Thoracic aorta (tissue), 2 donors: ENCODE measurements at regions not wholly inside any gene's neighbourhood (a gene's known extent, or its start where the extent isn't known, plus 50 kb on each side); places are given as distances from the start of the nearest gene placed in this dataset.

Source experiments
- ATAC-seq: fragments of 150-250 bp; one replicate; pipeline ENCODE4 v1.8.0; 2017; ENCODE audit warnings: low read depth; ENCODE audit not compliant: insufficient number of reproducible peaks, low FRiP score
- DNase-seq: peaks from one replicate; pipeline ENCODE4 v3.0.0-alpha.2; 2020; ENCODE audit warnings: low spot score
- H3K27ac ChIP-seq, 2 donors: fragments of 200-600 bp; sonication (generic); 1 replicate in 1 of 2; 2 replicates in 1 of 2; pipeline ENCODE4 v1.5.1; 2016; ENCODE audit warnings: mild to moderate bottlenecking in 2 of 2, moderate library complexity in 2 of 2
- H3K27me3 ChIP-seq: fragments of 200-600 bp; sonication (generic); replicated peaks from 2 replicates; pipeline ENCODE4 v1.6.0; 2016; ENCODE audit warnings: mild to moderate bottlenecking; ENCODE audit not compliant: insufficient read depth
- H3K36me3 ChIP-seq: fragments of 200-600 bp; sonication (generic); one replicate; pipeline ENCODE4 v1.5.1; 2016
- H3K4me1 ChIP-seq, 2 donors: fragments of 200-600 bp; sonication (generic); 1 replicate in 1 of 2; 2 replicates in 1 of 2; pipeline versions ENCODE4 v1.5.1 to v1.6.0; 2016; ENCODE audit warnings: low read depth in 2 of 2, mild to moderate bottlenecking in 1 of 2; ENCODE audit not compliant: control insufficient read depth in 1 of 2
- H3K4me3 ChIP-seq: fragments of 200-600 bp; sonication (generic); 2 replicates; pipeline ENCODE4 v1.5.1; 2016; ENCODE audit warnings: mild to moderate bottlenecking
- H3K9me3 ChIP-seq: fragments of 200-600 bp; sonication (generic); 2 replicates; pipeline ENCODE4 v1.5.1; 2016
- CTCF ChIP-seq: fragments of 200-600 bp; sonication (generic); IDR thresholded peaks from one replicate; pipeline ENCODE4 v1.5.1; 2019; ENCODE audit warnings: antibody characterized with exemption

- DNase-seq (no peak), ATAC-seq (no peak)
- Histone ChIP-seq H3K4me3 (no peak overlapping the region), H3K36me3 (no peaks in the 10 kb centered on the region), H3K27me3 (no peaks in the 10 kb centered on the region), H3K9me3 (no peaks in the 10 kb centered on the region), H3K27ac (no peak overlapping the region), H3K4me1 (no peaks in the 10 kb centered on the region)
- TF ChIP-seq CTCF: no peak
Measured at GRCh38 chr17:54814371-54814770, 86.3 kb upstream of the TOM1L1 start.

- Histone ChIP-seq H3K4me1 (no peaks in the 10 kb centered on the region), H3K27me3 (no peaks in the 10 kb centered on the region), H3K9me3 (no peaks in the 10 kb centered on the region), H3K36me3 (no peaks in the 10 kb centered on the region), H3K4me3 (no peak overlapping the region), H3K27ac (no peak overlapping the region)
- DNase-seq (no peak), ATAC-seq (no peak)
- TF ChIP-seq CTCF: no peak
Measured at GRCh38 chr17:54834086-54834485, 66.6 kb upstream of the TOM1L1 start.

- Histone ChIP-seq H3K4me1 (no peaks in the 10 kb centered on the region), H3K4me3 (no peak overlapping the region), H3K36me3 (no peaks in the 10 kb centered on the region), H3K9me3 (no peaks in the 10 kb centered on the region), H3K27ac (no peak overlapping the region), H3K27me3 (no peaks in the 10 kb centered on the region)
- DNase-seq: no peak
- no peak for TF ChIP-seq CTCF
- no peak for ATAC-seq
Measured at GRCh38 chr17:54835015-54835414, 65.6 kb upstream of the TOM1L1 start.

GRCh38 chr17:54836723-54837462 lies 63.8 kb upstream of the TOM1L1 start:
- no peak overlapping the region for H3K27ac ChIP-seq
- H3K4me3 ChIP-seq: no peak overlapping the region
- H3K4me1 ChIP-seq: no peaks in the 10 kb centered on the region
- no peak for ATAC-seq
- no peaks in the 10 kb centered on the region for H3K27me3 ChIP-seq
- no peaks in the 10 kb centered on the region for H3K36me3 ChIP-seq
- H3K9me3 ChIP-seq: no peaks in the 10 kb centered on the region
- TF ChIP-seq CTCF: no peak
- no peak for DNase-seq

- no peak overlapping the region for H3K4me3 ChIP-seq
- H3K4me1 ChIP-seq: no peaks in the 10 kb centered on the region
- DNase-seq: no peak
- H3K27me3 ChIP-seq: no peaks in the 10 kb centered on the region
- H3K9me3 ChIP-seq: no peaks in the 10 kb centered on the region
- H3K36me3 ChIP-seq: no peaks in the 10 kb centered on the region
- no peak overlapping the region for H3K27ac ChIP-seq
- TF ChIP-seq CTCF: no peak
- no peak for ATAC-seq
Measured at GRCh38 chr17:54838651-54839421, 61.8 kb upstream of the TOM1L1 start.
